Heart left ventricle (tissue), 16 donors: ENCODE measurements at regions not wholly inside any gene's neighbourhood (a gene's known extent, or its start where the extent isn't known, plus 50 kb on each side); places are given as distances from the start of the nearest gene placed in this dataset.
A peak's percentile ranks its signal among the peaks of the same experiment; 100 is the strongest.

ENCODE experiments used
- ATAC-seq, 4 donors: fragments of 200-7000 bp; cut with Tn5 transposase; one replicate each; pipeline ENCODE4 v1.9.1; 2020 to 2022; ENCODE audit warnings: moderate library complexity in 4 of 4, mild to moderate bottlenecking in 3 of 4, moderate number of reproducible peaks in 1 of 4
- DNase-seq, 5 donors: peaks; one replicate each; pipeline ENCODE4 v3.0.0-alpha.2; 2020
- H3K27ac ChIP-seq, 12 donors: fragments of 200-600 bp; sonication (generic) in 4 of 12; one replicate each; pipeline versions ENCODE4 v1.5.0 to v1.8.0; 2016 to 2022; ENCODE audit warnings: mild to moderate bottlenecking in 2 of 12
- H3K27me3 ChIP-seq, 9 donors: fragments of 200-600 bp; sonication (generic) in 2 of 9; one replicate each; pipeline versions ENCODE4 v1.5.1 to v1.8.0; 2016 to 2022; ENCODE audit warnings: mild to moderate bottlenecking in 3 of 9
- H3K36me3 ChIP-seq, 9 donors: fragments of 200-600 bp; sonication (generic) in 2 of 9; one replicate each; pipeline versions ENCODE4 v1.5.0 to v1.8.0; 2018 to 2022; ENCODE audit warnings: mild to moderate bottlenecking in 2 of 9
- H3K4me1 ChIP-seq, 12 donors: fragments of 200-600 bp; sonication (generic) in 4 of 12; one replicate each; pipeline versions ENCODE4 v1.5.0 to v1.8.0; 2016 to 2022; ENCODE audit warnings: mild to moderate bottlenecking in 3 of 12
- H3K4me3 ChIP-seq, 12 donors: fragments of 200-600 bp; sonication (generic) in 4 of 12; one replicate each; pipeline versions ENCODE4 v1.5.0 to v1.8.0; 2017 to 2022; ENCODE audit warnings: mild to moderate bottlenecking in 9 of 12, moderate library complexity in 4 of 12
- H3K9me3 ChIP-seq, 12 donors: fragments of 200-600 bp; sonication (generic) in 4 of 12; one replicate each; pipeline versions ENCODE4 v1.5.0 to v1.8.0; 2016 to 2022; ENCODE audit warnings: mild to moderate bottlenecking in 1 of 12
- CTCF ChIP-seq, 12 donors: fragments of 200-600 bp; sonication (generic) in 4 of 12; IDR thresholded peaks; one replicate each; pipeline versions ENCODE4 v1.5.0 to v1.8.0; 2018 to 2022; ENCODE audit warnings: antibody characterized with exemption in 12 of 12, mild to moderate bottlenecking in 5 of 12
- POLR2A ChIP-seq, 2 donors: fragments of 450-650 bp; IDR thresholded peaks; one replicate each; pipeline ENCODE4 v1.6.1; 2017; ENCODE audit warnings: antibody characterized with exemption in 2 of 2, mild to moderate bottlenecking in 2 of 2, moderate library complexity in 2 of 2
- WGBS, 4 donors: extraction: QIAGEN DNeasy Blood & Tissue Kit in 2 of 4; methylation state at CpG; one replicate each; pipeline versions ENCODE4 v1.1.5 to v1.1.7; 2013 to 2018; 5-methylcytosine and 5-hydroxymethylcytosine counted together
- intact Hi-C, 10 donors: fragments of 100-400 bp; cut with DNase I; formaldehyde crosslinking; loops; one replicate each; pipeline versions ENCODE4 v1.11.1 to v1.14.2; 2022
- donor health status: ischemic (EF 13 %, LVEDD 7.1; RV severe dilation, severe dysfunction).
- donor health status: healthy with polysubstance abuse.
- donor health status: DM: no; HTN: yes; CAD: no.
- donor health status: DM: no; HTN: no; CAD: no.
- donor health status: ischemic (EF 25% LVEDD 6.9; RV normal size, moderate dysfunction).
- donor health status: ischemic (EF 25% LVEDD 5.7; RV mildly dilated, moderate dysfunction).
- donor health status: healthy.
- donor health status: DM: yes; HTN: yes; CAD: no.
- donor health status: ischemic (EF 35%, LVEDD 5.7; RV mildly dilated, moderate dysfunction).
- donor health status: nonischemic (EF 11% LVEDD 7.7; RV severe dilation, severe dysfunction).
- donor health status: DM: yes; HTN: yes; CAD: no.
- donor health status: PGD.
- donor health status: ischemic (EF 29% LVEDD 5.4; RV normal size, mild dysfunction).
- donor health status: nonischemic (EF 23%, LVEDD 6.1; RV moderate dilation, normal function).

GRCh38 chr4:186946136-186946535 is 222.5 kb upstream of the FAT1 start:
- H3K4me3 ChIP-seq = no peak overlapping the region
- WGBS, 4 donors = 83 to 95% (median 90%) methylated on average over 6 of the region's 6 CpGs

GRCh38 chr4:186946682-186947294 is 223.1 kb upstream of the FAT1 start:
- WGBS, 4 donors = 76 to 79% (median 78%) methylated on average over 11 of the region's 11 CpGs
- H3K9me3 ChIP-seq = no peaks in the 10 kb centered on the region
- ATAC-seq (peak in 2 of 4 donors; percentile 29 to 36), DNase-seq (no peak)
- H3K27ac ChIP-seq = no peak overlapping the region
- no peak overlapping the region for H3K4me3 ChIP-seq
- TF ChIP-seq CTCF (IDR thresholded peaks at IDR 0.05) (peak in 4 of 12 donors; percentile 12 to 26 (median 12)), POLR2A (IDR thresholded peaks at IDR 0.05) (no peak)
- intact Hi-C loops = loop anchor here in 4 of 10 donors (5.0 to 10.0 kb wide), 3 partner anchors 219 to 228 kb away; partner anchors contain the start of gene FAT1 (in 3 of the 4)
- no peaks in the 10 kb centered on the region for H3K27me3 ChIP-seq
- peaks cover 0 to 30% (median 9%) of the 10 kb centered on the region in 12 donors for H3K4me1 ChIP-seq
- H3K36me3 ChIP-seq = no peaks in the 10 kb centered on the region

More at GRCh38 chr4:186946136-186946535, 222.5 kb upstream of the FAT1 start:
- DNase-seq (no peak), ATAC-seq (no peak)
- intact Hi-C loops = loop anchor here in 4 of 10 donors (5.0 to 10.0 kb wide), 3 partner anchors 219 to 229 kb away; partner anchors contain the start of gene FAT1 (in 3 of the 4)
- Histone ChIP-seq H3K36me3 (no peaks in the 10 kb centered on the region), H3K9me3 (no peaks in the 10 kb centered on the region), H3K4me1 (peaks cover 0 to 30% (median 9%) of the 10 kb centered on the region in 12 donors), H3K27ac (no peak overlapping the region), H3K27me3 (no peaks in the 10 kb centered on the region)
- no peak for TF ChIP-seq POLR2A (IDR thresholded peaks at IDR 0.05)
- TF ChIP-seq CTCF (IDR thresholded peaks at IDR 0.05) = no peak

GRCh38 chr4:186948361-186949242 is 224.9 kb upstream of the FAT1 start:
- DNase-seq = peak in 4 of 5 donors; percentile 30 to 51 (median 38)
- Histone ChIP-seq H3K4me1 (peaks cover 0 to 26% (median 4%) of the 10 kb centered on the region in 12 donors), H3K27ac (peak overlapping the region in 10 of 12 donors; percentile 7 to 76 (median 56)), H3K36me3 (no peaks in the 10 kb centered on the region), H3K27me3 (no peaks in the 10 kb centered on the region), H3K4me3 (peak overlapping the region in 6 of 12 donors; percentile 14 to 38 (median 27)), H3K9me3 (no peaks in the 10 kb centered on the region)
- intact Hi-C loops = loop anchor here in 6 of 10 donors (1.0 to 10.0 kb wide), 5 partner anchors 221 to 226 kb away; partner anchors contain the start of gene FAT1 (in 3 of the 6)
- peak; percentile 48 to 81 (median 68) for ATAC-seq
- WGBS, 4 donors = 15 to 17% (median 16%) methylated on average over 14 of the region's 14 CpGs
- TF ChIP-seq POLR2A (IDR thresholded peaks at IDR 0.05) = no peak
- peak in 6 of 12 donors; percentile 16 to 42 (median 30) for TF ChIP-seq CTCF (IDR thresholded peaks at IDR 0.05)

- no peaks in the 10 kb centered on the region for H3K27me3 ChIP-seq
- TF ChIP-seq CTCF (IDR thresholded peaks at IDR 0.05) (no peak), POLR2A (IDR thresholded peaks at IDR 0.05) (no peak)
- no peak for ATAC-seq
- H3K4me1 ChIP-seq = peaks cover 0 to 29% (median 4%) of the 10 kb centered on the region in 12 donors
- no peaks in the 10 kb centered on the region for H3K36me3 ChIP-seq
- intact Hi-C loops = loop anchor here in 5 of 10 donors (2.0 to 10.0 kb wide), 4 partner anchors 223 to 225 kb away; partner anchors contain the start of gene FAT1 (in 3 of the 5)
- H3K4me3 ChIP-seq = no peak overlapping the region
- no peaks in the 10 kb centered on the region for H3K9me3 ChIP-seq
- H3K27ac ChIP-seq = no peak overlapping the region
- 85 to 98% (median 88%) methylated on average over 6 of the region's 6 CpGs for WGBS, 4 donors
- DNase-seq = no peak
These were observed 226.2 kb upstream of the FAT1 start for GRCh38 chr4:186949847-186950246.
